Colon (tissue), 2 donors: ENCODE measurements at regions not wholly inside any gene's neighbourhood (a gene's known extent, or its start where the extent isn't known, plus 50 kb on each side); places are given as distances from the start of the nearest gene placed in this dataset.

Source experiments
- FAIRE-seq: peaks from 2 replicates; lab custom pipeline; 2012; peaks lifted over from hg19 to GRCh38; lab: Jason Lieb, UNC
- donor health status: control.
- donor health status: control.

DNA sequence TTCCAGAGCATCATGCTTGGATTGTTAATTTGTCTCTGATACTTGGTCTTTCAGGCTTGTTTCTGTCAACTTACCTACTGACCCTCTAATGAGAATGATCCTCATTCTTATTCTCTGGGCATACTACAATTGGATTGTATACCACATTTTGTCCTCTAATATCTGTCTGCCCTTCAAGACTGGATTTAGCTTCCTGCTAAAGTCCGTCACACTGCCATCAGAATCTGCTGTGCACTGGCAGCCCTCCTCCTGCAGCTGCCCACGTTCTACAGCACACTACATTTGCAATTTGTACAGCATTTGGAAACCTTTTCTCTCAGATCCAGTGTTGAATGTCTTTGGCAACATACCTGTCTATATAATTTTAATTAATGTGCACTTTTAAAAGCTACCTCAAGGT is 183.1 kb downstream of the ZNF330 start:
- FAIRE-seq, result no peak

DNA sequence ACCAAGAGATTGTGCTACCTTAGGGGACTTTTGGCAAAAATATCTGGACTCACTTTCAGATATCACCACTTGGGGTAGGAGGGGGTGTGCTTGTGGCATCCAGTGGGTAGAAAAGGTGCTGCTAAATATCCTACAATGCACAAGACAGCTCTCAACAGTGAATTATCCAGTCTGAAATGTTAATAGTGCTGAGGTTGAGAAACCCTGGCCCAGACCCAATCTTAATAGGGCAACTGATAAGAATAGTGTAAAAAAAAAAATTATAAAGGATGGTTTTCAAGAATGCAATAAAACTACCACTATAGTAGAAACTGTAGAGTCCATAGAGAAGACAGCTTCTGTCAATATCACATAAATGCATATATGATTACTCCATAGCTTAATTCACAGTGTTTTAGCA is 185.5 kb downstream of the ZNF330 start:
- no peak for FAIRE-seq

DNA sequence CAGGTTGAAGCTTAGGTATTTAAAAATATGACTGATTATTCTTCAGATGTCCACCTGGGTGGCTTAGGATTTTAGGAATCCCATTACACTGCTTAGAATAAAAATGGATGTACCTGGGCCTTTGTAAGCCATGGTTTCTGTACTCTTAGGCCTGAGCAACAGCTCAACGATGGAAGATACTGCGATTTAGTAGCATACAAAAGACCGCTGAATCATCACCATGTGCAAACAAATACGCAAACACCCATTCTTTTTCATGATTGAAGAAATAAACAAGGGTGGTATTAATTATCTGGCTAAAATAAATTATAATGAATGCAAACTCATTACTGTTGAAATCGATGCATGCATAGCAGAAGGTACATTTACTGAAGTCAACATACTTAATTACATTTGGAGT is 188.9 kb downstream of the ZNF330 start:
- no peak for FAIRE-seq

DNA sequence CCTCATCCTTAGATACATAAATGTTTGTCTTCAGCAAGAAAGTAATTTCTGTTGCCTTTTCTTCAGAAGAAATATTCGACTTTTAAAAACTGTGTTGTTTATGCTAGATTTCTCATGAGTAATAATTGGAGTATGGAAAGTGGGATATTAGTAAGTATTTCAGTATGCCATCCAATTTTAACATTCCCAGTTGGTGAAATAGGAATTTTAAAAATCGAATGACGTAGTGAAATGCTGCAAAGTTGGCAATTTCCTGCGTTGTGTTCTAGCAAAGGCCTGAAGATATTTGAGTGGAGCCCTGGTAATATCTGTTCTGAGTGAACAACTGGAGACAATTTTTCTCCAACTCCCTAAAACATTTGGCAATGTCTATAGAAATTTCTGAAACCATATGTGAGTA is 190.1 kb downstream of the ZNF330 start:
- no peak for FAIRE-seq

DNA sequence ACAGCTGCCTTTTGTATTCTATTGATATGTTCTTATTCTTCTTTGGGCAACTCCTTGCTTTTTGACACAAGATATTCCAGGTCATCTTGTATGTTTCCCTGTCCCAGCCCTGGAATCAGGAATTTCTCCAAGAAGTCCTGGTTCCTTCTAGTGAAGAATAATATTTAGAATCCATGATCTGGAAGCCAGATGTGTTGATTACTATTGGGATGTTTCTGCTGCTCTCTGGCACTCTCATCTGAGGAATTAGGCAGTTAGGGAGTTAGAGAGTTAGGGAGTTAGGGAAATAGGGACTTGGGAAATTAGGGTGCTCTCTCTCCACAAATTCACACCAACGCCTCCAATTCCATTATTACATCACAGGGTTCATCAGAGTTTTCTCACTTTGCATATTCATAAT is 191.2 kb downstream of the ZNF330 start:
- no peak for FAIRE-seq

DNA sequence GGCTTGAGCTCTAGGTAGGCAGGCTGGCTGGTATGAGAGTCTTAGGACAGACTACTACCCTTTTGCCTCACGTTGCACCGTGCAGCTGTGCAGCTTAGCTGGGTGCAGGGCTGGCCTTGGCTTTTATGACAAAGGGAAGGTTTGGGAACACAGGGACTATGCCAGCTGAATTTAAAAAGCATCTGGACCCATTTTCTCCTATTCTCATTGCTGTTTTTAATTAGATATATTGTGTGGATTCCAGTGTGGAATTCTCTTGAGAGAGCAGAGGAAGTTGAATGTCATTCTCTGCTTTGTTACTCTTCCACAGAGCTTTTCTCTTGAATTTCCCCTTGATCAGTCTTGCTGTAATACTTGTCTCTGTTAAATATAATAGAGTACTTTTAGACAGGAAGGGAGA is 192.7 kb downstream of the ZNF330 start:
- FAIRE-seq, result no peak

DNA sequence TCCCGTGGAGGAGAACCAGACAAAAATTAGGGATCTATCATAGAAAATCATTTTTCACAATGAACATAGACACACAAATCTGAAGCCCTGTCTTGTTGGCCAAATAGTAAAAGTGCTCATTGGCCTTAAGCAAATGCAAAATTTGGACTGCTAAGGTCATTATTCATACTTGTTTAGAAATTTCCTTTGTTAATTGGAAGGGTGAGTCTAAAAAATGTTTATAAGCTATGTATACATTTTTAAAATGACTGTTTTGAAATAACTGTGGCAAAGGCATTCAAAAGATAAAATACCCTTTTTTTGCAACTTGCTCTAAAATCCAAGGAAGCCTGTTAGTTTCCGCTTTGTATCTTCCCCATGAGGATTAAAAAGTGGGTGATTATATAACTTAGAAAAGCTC is 195.0 kb downstream of the ZNF330 start:
- FAIRE-seq, result no peak

DNA sequence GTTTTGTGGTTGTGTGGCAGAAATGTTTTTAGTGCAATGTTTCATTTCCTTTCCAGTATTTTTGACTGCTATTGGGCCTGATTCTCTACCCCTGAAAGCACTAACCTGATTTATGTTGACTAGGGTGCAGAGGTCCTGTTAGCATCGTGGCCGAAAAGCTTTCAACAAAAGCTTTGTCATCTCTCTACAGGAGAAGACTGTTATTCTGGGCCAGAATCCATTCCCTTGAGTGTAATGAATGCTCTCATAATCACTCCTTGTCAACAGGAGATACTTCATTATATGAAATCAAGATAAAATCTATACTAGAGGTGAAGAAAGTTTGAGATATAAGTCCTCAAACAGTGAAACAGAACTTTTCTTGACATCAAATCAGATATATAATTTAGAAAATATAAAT is 195.5 kb downstream of the ZNF330 start:
- no peak for FAIRE-seq

DNA sequence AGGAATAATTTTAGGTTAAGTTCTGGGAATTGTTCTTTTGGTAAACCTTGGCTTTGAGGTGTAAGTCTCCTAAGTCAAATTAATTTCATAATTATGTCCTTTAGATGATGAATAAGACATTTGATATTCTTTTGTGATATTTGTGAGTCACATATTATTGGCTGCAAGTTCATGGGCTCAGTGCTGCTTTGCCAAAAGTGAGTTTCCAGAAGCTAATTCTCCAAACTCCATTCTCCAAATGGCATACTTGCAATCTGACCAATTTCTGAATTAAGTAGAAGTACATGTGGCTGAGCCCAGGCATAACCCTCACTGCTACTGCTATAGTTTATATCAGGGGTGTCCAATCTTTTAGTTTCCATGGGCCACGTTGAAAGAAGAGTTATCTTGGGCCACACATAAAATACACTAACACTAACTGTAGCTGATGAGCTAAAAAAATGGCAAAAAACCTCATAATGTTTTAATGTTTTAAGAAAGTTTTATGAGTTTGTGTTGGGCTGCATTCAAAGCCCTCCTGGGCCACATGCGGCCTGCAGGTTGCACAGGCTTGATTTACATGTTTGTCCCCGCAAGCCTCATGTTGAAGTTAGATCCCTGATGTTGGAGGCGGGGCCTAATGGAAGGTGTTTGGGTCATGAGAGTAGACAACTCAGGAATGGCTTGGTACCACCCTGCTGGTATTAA is 196.1 kb downstream of the ZNF330 start:
- no peak for FAIRE-seq

DNA sequence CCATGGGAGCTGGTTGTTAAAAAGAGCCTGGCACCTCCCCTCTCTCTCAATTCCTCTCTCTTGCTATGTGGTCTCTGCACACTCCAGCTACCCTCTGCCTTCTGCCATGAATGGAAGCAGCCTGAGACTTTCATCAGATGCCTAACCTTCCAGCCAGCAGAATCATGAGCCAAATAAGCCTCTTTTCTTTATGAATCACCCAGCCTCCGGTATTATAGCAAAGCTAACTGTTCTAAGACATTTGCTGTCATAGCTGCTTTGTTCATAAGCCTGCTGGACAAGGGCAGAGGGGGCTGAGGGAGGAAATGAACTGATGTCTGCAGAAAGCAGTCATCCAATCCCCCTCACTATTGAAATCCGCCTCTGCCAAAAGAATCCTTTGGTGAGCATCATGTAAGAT is 196.7 kb downstream of the ZNF330 start:
- no peak for FAIRE-seq

DNA sequence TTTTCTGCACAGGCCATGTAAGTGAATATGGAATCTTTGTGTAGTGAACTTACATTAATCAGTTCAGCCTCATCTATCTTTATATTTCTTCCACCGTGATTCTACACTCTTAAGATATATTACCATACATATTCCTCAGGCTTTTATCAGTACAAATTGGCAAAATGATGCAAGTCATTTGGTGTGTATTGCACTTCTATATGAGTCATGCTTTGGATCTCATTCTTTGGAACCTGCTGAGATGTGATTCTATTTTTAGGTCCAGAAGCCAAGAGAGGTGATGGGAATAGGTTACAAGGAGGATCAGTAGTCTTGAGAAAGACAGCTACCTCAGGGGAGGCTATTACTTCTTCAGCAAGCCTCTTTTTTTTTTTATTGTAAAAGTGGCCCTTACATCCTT is 204.4 kb downstream of the ZNF330 start:
- no peak for FAIRE-seq

DNA sequence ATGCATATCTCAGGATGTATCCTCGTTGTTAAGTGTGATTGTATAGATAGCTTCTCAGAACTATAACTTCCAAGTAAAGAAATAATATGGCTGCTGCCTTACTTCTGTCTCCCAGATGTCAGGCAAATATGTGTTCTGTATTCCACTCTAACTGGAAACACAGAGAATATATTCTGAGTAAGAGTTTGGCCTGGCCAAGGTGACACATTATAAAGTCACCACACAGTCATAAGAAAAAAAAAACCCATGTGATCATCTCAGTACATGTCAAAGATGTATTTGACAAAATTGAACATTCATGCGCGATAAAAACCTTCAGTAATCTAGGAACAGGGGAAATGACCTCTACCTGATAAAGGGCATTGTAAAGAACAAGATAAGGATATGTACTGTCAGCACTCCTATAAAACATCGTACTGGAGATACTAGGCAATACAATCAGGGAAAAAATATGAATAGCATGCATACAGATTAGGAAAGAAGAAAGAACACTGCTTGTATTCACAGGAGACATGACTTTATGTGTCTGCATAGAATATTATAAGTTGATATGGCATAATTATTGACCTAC is 207.1 kb downstream of the ZNF330 start:
- FAIRE-seq, result no peak

DNA sequence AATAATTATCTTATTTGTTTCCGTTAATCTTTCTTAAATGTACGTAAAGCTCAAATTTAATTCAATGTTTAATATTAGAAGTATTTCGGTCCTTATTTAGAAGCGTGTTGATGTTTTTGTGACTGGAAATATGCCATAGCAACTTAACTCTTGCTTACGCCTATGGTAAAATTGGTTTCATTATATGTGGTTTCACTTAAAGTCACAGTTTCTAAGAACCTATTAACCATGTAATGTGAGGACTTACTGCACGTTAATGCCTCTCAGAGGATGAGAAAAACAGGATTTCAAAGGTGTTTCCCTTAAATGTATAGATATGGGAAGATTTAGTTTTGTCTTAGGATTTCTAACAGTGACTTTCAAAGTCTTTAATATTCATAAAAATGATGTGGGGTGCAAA is 206.4 kb upstream of the IL15 start:
- no peak for FAIRE-seq

DNA sequence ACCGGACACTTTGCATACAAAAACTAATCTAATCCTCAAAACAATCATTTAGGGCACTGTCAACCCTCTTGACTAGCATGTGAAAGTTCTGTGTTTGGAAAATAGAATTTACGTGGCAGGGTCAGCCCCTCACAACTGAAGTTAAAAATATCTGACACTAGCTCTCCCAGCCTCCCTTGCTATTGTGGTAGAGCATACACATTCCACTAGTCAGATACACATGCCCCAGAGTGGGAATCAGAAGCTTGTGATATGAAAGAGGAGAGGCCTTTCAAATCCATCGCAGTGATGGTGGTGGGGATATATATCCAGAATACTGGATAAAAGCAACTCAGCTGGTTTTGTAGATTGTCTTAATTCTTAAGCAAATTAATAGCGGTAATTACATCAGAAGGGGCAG is 205.7 kb upstream of the IL15 start:
- FAIRE-seq, result no peak

DNA sequence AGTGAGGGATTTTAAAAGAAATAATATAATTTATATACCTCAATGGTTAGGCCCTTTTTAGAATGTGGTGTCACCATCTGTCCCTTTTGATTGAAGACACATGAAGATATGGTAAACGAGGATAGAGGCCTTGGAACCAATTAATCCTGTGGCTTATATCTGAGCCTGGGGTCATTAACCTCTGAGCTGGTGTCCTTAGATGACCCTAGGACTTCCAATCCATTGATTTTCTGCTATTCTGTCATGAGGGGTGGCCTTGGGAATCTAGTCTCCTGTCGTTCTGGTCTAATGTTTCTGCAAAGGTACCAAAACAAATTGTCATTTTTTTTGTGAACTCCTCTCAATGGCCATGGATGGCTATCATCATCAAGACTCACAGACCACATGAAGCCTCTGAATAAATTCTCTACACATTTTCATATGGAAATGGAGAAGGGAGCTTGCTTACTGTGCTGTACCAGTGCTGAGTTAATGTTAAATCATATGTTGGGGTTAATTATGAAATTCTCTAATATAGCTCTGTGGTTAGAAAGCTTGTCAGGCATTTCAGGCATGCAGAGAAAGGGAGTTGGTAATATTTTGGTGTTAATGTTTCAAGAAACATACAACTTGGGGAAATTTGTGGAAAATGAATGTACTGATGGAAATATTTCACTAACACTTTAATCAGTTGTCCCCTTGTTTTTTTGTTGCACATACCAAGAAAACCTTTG is 204.2 kb upstream of the IL15 start:
- FAIRE-seq, result no peak

DNA sequence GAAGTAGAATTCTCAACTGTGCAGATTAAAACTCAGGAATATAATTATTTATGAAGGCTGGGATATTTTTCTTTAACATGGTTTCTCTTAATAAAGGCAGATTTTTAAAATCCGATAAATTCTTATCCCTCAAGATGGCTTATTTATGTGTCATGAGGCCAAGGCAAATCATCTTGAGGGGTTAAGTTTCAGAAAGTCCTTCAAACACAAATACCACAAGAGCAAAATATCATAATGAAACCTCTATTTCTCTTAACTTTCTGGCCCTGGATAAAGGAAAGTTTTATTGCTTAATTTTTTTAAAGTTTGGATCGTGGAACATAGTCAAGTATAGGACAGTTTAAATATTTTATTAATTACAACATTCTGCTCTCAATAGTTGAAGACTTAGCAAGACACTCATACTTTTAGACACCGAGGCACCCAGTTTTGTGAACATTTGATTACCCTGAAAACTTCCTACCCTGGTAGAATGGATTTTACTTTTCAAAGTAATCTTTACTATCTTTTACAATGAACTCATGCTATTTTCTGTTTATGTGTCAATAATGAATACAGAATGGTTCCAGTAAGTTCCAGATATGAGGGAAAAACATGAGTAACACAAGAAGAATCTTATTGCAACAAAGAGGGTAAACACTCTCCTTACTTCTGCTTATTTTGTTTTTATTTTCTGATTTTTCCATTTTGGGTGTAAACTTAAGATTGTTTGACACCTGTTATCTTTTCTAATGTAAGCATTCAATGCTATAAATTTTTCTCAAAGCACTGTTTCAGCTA is 200.7 kb upstream of the IL15 start:
- FAIRE-seq, result no peak

DNA sequence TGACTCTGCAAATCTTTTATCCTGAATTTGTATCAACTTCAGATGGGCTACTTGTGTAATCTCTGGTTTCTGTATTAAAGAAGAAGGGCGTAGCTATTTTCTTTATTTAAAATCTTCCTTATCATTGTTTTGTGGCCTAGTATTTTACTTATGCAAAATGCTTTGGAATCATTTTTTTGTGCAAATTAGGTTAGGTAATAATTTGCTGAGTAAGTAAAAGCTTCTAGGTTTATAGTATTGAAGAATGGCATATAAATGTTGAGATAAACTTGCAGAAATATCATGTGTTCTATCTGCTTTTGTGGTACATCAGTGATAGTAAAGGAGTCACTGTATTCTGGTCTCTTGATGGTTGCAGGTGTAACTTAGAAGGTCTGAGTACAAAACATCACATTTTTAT is 197.2 kb upstream of the IL15 start:
- FAIRE-seq, result no peak

DNA sequence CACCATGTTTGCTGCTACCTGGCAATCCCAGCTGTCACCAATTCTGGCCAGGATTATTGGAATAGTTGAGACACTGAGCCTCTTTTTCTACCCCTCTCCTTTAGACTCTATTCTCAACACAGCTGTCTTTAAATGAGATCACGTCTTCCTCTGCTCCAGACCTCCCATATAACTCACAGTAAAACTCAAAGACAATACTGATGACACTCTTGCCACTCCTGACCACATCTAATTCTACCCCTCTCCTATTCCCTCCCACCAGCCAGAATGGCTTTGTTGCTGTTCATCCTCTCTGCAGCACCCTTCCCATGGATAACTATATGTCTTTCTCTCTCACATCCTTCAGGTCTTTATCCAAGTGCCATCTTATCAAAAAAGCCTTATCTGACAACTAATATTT is 188.6 kb upstream of the IL15 start:
- no peak for FAIRE-seq

DNA sequence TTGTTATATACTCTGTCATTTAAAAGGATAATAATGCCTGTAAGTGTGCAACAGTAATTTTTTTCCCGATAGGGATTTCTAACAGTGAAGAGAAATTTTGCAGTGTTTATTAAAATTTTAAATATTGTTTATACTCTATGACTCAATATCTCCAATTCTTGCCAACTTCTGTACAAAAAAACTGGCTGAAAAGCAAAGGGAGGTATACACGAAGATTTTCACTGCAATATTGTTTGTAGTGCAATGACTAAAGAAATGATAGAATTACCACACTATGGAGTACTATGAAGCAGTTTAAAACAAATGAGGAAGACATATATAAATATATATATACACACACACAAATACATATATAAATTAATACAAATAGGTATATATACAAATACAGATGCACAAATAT is 187.9 kb upstream of the IL15 start:
- no peak for FAIRE-seq

DNA sequence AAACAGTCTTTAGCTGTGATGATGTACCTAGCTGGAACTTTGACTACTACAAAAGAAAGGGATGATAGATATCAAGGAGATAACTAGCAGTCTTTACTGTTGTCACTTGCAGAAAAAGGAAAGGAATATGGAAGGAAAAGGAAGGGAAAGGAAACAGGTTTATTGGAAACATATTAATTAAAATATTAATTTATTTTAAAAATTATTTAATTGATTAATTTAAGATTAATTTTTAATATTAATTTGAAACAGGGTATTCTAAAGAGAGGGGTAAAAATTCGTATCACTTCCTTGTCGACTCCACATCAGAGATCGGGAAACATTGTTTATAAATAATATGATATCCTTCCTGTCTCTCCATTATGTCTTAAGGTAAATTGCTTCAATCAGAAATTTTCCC is 186.5 kb upstream of the IL15 start:
- FAIRE-seq, result no peak

DNA sequence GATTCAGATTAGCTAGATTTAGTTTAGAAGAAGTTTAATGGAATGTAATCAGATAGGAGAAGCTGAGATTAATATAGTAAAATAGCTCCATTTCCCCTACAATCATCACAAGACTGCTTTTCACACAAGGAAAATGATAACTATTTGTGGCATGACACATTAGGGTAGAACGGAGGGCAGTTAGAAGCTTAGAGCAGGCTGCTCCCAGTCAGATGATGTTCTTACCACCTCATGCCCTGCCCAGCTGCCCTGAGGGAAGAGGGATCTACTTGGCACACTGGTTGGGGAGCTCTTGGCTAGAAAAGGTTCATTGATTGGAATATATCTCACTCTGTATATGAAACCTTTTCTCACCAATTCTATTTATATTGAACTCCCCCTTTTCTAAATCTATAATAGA is 180.7 kb upstream of the IL15 start:
- no peak for FAIRE-seq

DNA sequence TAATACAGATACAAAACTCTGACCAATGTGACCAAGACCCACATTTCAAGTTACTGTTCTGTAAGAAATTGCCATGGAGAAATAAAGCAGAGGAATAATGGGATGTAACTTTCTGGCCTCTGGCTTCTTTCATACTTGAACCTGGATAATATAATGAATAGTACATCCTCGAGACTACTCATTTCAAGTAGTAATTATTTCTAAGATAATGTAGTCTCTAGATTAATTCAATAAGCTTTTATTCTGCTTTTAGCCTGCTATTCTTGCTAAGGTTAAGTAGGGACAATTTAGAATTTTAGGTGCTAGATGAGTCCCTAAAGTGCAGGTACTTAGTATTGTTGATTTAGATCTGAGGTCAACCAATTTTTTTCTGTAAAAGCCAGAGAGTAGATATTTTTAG is 178.7 kb upstream of the IL15 start:
- no peak for FAIRE-seq

DNA sequence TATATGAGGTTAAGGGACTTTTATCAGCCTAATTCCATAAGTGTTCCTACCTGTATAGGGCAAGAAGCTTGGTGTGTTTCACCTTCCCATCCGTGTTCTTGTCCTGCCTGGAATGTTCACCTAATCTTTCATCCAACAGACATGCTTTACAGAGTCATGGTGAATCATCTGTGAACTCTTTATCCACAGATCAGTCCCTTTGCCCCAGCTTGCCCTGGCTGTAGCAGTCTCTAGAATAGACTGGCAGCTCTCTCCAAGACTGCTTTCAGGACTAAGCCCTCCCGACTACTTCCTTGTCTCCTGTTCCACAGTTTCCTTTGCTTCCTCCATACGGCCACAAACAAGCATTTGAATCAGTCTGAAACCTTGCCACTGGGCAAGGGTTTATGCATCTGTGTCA is 177.9 kb upstream of the IL15 start:
- FAIRE-seq, result no peak
